Activated CD4-positive, alpha-beta T cell treated with anti-CD3 and anti-CD28 coated beads, Interleukin-2, amount 10 ng/mL, durations not matched to agents 24 days and 14 days (primary cell): ENCODE measurements at regions not wholly inside any gene's neighbourhood (a gene's known extent, or its start where the extent isn't known, plus 50 kb on each side); places are given as distances from the start of the nearest gene placed in this dataset.
"Not testable (repeated sequence)": the region's sequence is repeated elsewhere in the genome, so short reads cannot be mapped to it uniquely, and the experiment has no call there.

Experiments used
- DNase-seq: peaks from one replicate; pipeline ENCODE4 v3.0.0; 2022
- H3K27ac Mint-ChIP-seq: one replicate; pipeline ENCODE4 v1.8.0; 2022; ENCODE audit warnings: mild to moderate bottlenecking, mixed read lengths
- H3K27me3 Mint-ChIP-seq: one replicate; pipeline ENCODE4 v1.8.0; 2022; ENCODE audit warnings: mixed read lengths
- H3K36me3 Mint-ChIP-seq: one replicate; pipeline ENCODE4 v1.8.0; 2022; ENCODE audit warnings: low read depth, mild to moderate bottlenecking, mixed read lengths
- H3K4me1 Mint-ChIP-seq: one replicate; pipeline ENCODE4 v1.8.0; 2021; ENCODE audit warnings: mixed read lengths
- H3K4me3 Mint-ChIP-seq: one replicate; pipeline ENCODE4 v1.8.0; 2022; ENCODE audit warnings: mild to moderate bottlenecking, moderate library complexity, mixed read lengths
- H3K9me3 Mint-ChIP-seq: one replicate; pipeline ENCODE4 v1.8.0; 2021; ENCODE audit warnings: mixed read lengths
- intact Hi-C: fragments of 100-400 bp; cut with micrococcal nuclease; formaldehyde crosslinking; loops from one replicate; pipeline ENCODE4 v1.15.1; 2023

GRCh38 chr6:146985111-146985510 lies 219.1 kb upstream of the STXBP5 start:
- no peak overlapping the region for H3K27ac Mint-ChIP-seq
- no peak overlapping the region for H3K4me3 Mint-ChIP-seq
- no peaks in the 10 kb centered on the region for H3K36me3 Mint-ChIP-seq
- H3K4me1 Mint-ChIP-seq: no peaks in the 10 kb centered on the region
- DNase-seq: no peak
- intact Hi-C loops: no loop called here
- no peaks in the 10 kb centered on the region for H3K27me3 Mint-ChIP-seq
- H3K9me3 Mint-ChIP-seq: no peaks in the 10 kb centered on the region

- H3K27me3 Mint-ChIP-seq: no peaks in the 10 kb centered on the region
- no peak for DNase-seq
- no peak overlapping the region for H3K4me3 Mint-ChIP-seq
- intact Hi-C loops: no loop called here
- H3K4me1 Mint-ChIP-seq: no peaks in the 10 kb centered on the region
- H3K27ac Mint-ChIP-seq: no peak overlapping the region
- H3K9me3 Mint-ChIP-seq: no peaks in the 10 kb centered on the region
- H3K36me3 Mint-ChIP-seq: no peaks in the 10 kb centered on the region
These were observed 218.3 kb upstream of the STXBP5 start for GRCh38 chr6:146985966-146986365.

- H3K9me3 Mint-ChIP-seq, H3K4me1 Mint-ChIP-seq, H3K27ac Mint-ChIP-seq, intact Hi-C loops, DNase-seq, H3K27me3 Mint-ChIP-seq, H3K36me3 Mint-ChIP-seq, H3K4me3 Mint-ChIP-seq: not testable (repeated sequence)
These were observed 216.3 kb upstream of the STXBP5 start for GRCh38 chr6:146987938-146988337.

GRCh38 chr6:146989860-146990259 lies 214.4 kb upstream of the STXBP5 start:
- DNase-seq: no peak
- intact Hi-C loops: no loop called here
- Mint-ChIP-seq H3K9me3 (no peaks in the 10 kb centered on the region), H3K27me3 (no peaks in the 10 kb centered on the region), H3K27ac (no peak overlapping the region), H3K4me1 (no peaks in the 10 kb centered on the region), H3K4me3 (no peak overlapping the region), H3K36me3 (no peaks in the 10 kb centered on the region)

- Mint-ChIP-seq H3K4me3 (no peak overlapping the region), H3K4me1 (no peaks in the 10 kb centered on the region), H3K27me3 (no peaks in the 10 kb centered on the region), H3K27ac (no peak overlapping the region), H3K36me3 (no peaks in the 10 kb centered on the region), H3K9me3 (no peaks in the 10 kb centered on the region)
- DNase-seq: no peak
- intact Hi-C loops: no loop called here
These were observed 213.9 kb upstream of the STXBP5 start for GRCh38 chr6:146990284-146990683.

DNA sequence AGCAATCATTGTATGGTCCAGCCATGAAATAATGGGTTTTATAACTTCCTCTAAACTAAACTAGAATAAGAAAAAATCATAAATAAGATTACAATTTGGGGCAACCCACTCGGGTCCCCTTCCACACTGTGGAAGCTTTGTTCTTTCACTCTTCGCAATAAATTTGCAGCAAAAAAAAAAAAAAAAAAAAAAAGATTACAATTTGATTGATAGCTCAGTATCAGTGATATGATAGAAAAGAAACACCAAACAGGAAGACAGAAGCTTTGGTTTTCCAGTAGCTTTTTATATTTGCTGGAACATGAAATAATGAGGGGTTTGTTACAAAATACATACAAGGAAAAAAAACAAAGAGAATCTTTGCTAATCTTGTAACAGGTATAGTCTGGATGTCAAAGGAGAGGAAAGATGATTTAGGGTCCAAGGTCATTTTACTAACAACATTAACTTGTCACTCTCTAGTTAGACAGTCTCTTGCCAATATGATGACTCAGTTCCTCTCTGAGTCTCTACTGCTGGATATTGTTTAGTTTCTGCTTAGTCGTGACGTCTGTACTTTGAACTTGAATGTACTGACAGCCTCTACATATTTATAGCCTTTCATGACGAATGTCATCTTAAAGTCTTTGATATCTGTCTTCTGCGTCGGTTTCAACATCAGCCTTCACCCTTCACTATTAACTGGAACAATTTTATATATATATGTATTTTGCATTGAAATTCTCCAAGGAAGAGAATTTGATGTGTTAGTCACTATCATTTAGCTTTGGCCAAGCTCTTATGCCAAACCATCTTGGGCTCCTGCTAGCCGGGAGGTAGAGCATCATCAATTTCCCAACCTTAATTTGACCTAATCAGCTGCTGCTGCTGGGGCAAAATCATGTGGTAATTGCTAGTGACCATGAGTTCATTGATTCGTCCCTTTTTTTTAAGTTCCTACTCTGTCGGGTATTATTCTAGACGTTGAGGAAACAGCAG lies 213.1 kb upstream of the STXBP5 start:
- H3K4me1 Mint-ChIP-seq: no peaks in the 10 kb centered on the region
- no peaks in the 10 kb centered on the region for H3K27me3 Mint-ChIP-seq
- no peak for DNase-seq
- no peak overlapping the region for H3K4me3 Mint-ChIP-seq
- no peaks in the 10 kb centered on the region for H3K36me3 Mint-ChIP-seq
- H3K27ac Mint-ChIP-seq: no peak overlapping the region
- no peaks in the 10 kb centered on the region for H3K9me3 Mint-ChIP-seq
- intact Hi-C loops: no loop called here

DNA sequence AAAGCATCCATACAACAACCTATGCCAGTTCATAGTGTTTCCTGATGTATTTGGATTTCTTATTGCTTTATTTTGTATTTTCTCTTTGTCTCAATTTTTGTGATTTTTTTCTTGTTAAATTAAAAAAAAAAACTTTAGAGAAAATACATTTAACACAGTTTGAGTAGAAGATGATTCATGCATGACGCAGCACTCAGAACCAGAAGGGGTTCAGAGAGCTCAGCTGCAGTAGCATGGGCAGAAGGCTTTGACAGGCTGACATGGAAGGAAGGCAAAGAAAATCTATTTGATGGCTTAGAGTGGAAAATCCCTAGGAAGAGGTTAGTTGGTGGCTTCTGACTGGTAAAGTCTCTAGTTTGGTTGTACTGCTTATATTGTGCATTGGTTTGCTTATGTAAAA lies 207.2 kb upstream of the STXBP5 start:
- H3K27ac Mint-ChIP-seq: no peak overlapping the region
- no peaks in the 10 kb centered on the region for H3K36me3 Mint-ChIP-seq
- H3K27me3 Mint-ChIP-seq: no peaks in the 10 kb centered on the region
- no peaks in the 10 kb centered on the region for H3K4me1 Mint-ChIP-seq
- H3K4me3 Mint-ChIP-seq: no peak overlapping the region
- intact Hi-C loops: no loop called here
- no peak for DNase-seq
- no peaks in the 10 kb centered on the region for H3K9me3 Mint-ChIP-seq

GRCh38 chr6:146999766-147000165 lies 204.5 kb upstream of the STXBP5 start:
- no peaks in the 10 kb centered on the region for H3K4me1 Mint-ChIP-seq
- H3K36me3 Mint-ChIP-seq: no peaks in the 10 kb centered on the region
- H3K27ac Mint-ChIP-seq: no peak overlapping the region
- DNase-seq: no peak
- H3K4me3 Mint-ChIP-seq: no peak overlapping the region
- intact Hi-C loops: no loop called here
- no peaks in the 10 kb centered on the region for H3K27me3 Mint-ChIP-seq
- H3K9me3 Mint-ChIP-seq: no peaks in the 10 kb centered on the region

DNA sequence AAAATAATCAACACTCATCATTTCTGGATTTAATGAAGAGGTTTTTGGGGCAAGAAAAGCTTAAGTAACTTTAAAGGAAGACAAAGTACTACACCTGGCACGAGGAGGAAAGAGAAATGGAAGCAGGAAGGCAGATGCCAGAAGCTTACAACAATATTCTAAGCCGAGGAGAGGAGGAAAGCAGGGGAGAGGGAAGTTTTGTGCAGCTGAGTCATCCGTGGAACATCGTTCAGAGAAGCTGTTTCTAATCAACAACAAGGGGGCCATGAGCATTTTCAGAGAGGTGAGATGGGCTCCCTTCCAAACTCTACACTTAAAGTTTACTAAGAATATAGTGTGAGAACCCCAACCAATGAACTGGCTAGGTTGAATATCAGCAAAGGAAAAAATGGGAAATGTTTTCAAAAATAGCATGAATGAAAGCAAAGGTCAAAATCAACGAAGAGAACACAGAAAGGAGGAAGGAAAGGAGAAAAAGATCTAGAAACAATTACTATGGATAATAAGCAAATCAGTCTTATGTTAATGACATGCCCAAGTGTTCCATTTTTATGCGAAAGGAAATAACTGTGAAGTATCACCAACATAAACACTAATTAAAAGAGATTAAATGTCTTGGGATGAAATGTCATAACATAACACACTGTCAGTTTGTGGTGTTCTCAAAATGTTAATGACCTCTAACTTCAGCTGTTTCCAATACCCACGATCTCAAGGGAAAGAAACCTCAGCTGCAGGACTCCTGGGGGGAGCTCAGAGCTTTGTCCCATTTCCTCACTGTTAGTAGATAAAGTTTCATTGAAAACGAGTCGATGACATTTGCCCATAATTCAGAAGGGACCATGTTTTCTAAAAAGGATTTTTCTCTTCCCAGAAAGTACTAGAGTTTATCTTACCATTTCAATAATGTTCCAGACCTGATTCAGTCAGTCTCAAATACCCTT lies 203.4 kb upstream of the STXBP5 start:
- intact Hi-C loops: no loop called here
- Mint-ChIP-seq H3K4me1 (no peaks in the 10 kb centered on the region), H3K36me3 (no peaks in the 10 kb centered on the region), H3K27ac (no peak overlapping the region), H3K4me3 (no peak overlapping the region), H3K9me3 (no peaks in the 10 kb centered on the region), H3K27me3 (no peaks in the 10 kb centered on the region)
- no peak for DNase-seq

DNA sequence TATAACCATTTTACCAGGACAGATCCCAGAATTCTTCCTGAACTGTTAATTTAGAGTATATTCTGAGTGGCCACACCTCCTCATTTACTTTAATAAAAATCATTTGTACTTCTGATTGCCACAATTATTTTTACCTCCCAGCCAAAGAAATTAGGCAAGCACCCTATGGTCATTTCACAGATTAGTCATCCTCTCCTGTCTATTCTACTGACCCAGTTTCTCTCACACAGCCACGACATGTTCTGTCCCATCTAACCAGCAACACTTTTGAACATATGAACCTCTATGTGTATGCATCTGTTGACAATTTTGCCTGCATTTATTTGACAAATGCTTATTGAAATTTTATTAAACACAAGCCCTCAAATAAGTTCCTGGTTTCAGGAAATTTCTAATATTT lies 202.6 kb upstream of the STXBP5 start:
- Mint-ChIP-seq H3K4me1 (no peaks in the 10 kb centered on the region), H3K27ac (no peak overlapping the region), H3K9me3 (no peaks in the 10 kb centered on the region), H3K4me3 (no peak overlapping the region), H3K27me3 (no peaks in the 10 kb centered on the region), H3K36me3 (no peaks in the 10 kb centered on the region)
- no peak for DNase-seq
- intact Hi-C loops: no loop called here

- H3K4me3 Mint-ChIP-seq: no peak overlapping the region
- no peak overlapping the region for H3K27ac Mint-ChIP-seq
- H3K36me3 Mint-ChIP-seq: no peaks in the 10 kb centered on the region
- no peaks in the 10 kb centered on the region for H3K27me3 Mint-ChIP-seq
- intact Hi-C loops: no loop called here
- no peaks in the 10 kb centered on the region for H3K9me3 Mint-ChIP-seq
- DNase-seq: no peak
- no peaks in the 10 kb centered on the region for H3K4me1 Mint-ChIP-seq
These were observed 201.0 kb upstream of the STXBP5 start for GRCh38 chr6:147003186-147003585.

DNA sequence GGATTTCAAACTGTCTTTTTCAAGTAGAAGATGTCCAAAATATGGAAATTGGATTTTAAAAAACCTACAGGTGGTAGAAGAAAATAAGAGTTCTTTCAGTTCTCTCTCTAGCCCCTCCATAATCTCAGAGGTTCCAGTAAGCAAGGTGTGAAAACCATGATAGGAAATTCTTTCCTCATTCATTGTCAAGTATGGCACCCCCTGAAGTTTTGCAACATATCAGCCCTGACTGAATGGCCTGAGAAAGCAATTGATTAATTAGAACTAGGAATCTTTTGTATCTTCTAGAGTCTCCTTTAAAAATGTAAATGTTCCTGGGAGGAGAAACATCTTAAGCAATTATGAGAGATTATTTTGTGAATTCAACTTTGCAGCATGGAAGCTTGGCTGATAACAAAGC lies 198.7 kb upstream of the STXBP5 start:
- intact Hi-C loops: no loop called here
- no peak for DNase-seq
- no peaks in the 10 kb centered on the region for H3K9me3 Mint-ChIP-seq
- H3K4me3 Mint-ChIP-seq: no peak overlapping the region
- H3K4me1 Mint-ChIP-seq: no peaks in the 10 kb centered on the region
- no peaks in the 10 kb centered on the region for H3K27me3 Mint-ChIP-seq
- H3K27ac Mint-ChIP-seq: no peak overlapping the region
- H3K36me3 Mint-ChIP-seq: no peaks in the 10 kb centered on the region

- Mint-ChIP-seq H3K9me3 (peaks cover 4% of the 10 kb centered on the region), H3K27ac (no peak overlapping the region), H3K36me3 (no peaks in the 10 kb centered on the region), H3K27me3 (no peaks in the 10 kb centered on the region), H3K4me1 (no peaks in the 10 kb centered on the region), H3K4me3 (no peak overlapping the region)
- no peak for DNase-seq
- intact Hi-C loops: no loop called here
These were observed 196.8 kb upstream of the STXBP5 start for GRCh38 chr6:147007441-147007840.

GRCh38 chr6:147009358-147009757 lies 194.9 kb upstream of the STXBP5 start:
- DNase-seq: no peak
- Mint-ChIP-seq H3K36me3 (no peaks in the 10 kb centered on the region), H3K4me1 (no peaks in the 10 kb centered on the region), H3K4me3 (no peak overlapping the region), H3K9me3 (peaks cover 4% of the 10 kb centered on the region), H3K27ac (no peak overlapping the region), H3K27me3 (no peaks in the 10 kb centered on the region)
- intact Hi-C loops: no loop called here
